Skeletal muscle cell (primary cell): ENCODE measurements at regions not wholly inside any gene's neighbourhood (a gene's known extent, or its start where the extent isn't known, plus 50 kb on each side); places are given as distances from the start of the nearest gene placed in this dataset.
"Not testable (repeated sequence)": the region's sequence is repeated elsewhere in the genome, so short reads cannot be mapped to it uniquely, and the experiment has no call there.

Experiments used
- DNase-seq: peaks from one replicate; pipeline ENCODE4 v3.0.0-alpha.2; 2010; ENCODE audit warnings: low read depth
- H3K4me3 ChIP-seq: 2 replicates; pipeline ENCODE4 v1.5.1; 2011; ENCODE audit warnings: low read depth, mild to moderate bottlenecking, control low read depth, low read length, moderate library complexity

DNA sequence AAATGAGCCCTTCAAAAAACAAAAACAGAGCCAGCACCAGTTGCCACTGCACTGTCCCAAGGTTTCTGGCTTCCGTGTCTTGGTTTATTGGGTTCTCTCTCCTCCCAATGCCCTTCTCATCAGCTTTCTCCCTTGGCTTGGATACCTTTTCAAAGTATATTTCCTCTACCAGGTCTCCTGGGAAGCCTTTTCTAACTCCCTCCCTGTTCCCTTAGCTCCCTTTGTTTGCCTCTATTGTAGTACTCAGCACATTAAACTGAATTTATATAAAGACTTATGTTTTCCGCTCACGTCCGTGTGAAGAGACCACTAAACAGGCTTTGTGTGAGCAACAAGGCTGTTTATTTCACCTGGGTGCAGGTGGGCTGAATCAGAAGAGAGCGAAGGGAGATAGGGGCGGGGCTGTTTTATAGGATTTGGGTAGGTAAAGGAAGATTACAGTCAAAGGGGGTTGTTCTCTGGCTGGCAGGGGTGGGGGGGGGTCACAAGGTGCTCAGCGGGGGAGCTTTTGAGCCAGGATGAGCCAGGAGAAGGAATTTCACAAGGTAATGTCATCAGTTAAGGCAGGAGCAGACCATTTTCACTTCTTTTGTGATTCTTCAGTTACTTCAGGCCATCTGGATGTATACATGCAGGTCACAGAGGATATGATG is 89.7 kb upstream of the DNAH14 start:
- not testable (repeated sequence) for H3K4me3 ChIP-seq, DNase-seq

DNA sequence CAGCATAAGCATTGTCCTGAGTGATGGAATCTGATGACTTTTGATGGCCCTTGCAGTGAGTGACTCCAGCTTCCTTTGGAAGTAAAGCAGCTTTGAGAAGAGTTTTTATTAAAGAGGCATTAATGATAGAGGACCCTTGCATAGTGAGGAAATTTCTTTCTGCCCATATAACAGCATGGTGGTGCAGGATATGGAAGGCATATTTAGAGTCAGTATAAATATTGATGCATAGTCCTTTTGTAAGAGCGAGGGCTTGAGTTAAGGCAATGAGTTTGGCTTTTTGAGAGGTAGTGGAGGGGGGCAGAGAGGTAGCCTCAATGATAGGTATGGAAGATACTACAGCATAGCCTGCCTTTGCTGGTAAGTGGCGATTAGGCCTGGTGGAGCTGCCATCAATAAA is 87.7 kb upstream of the DNAH14 start:
- H3K4me3 ChIP-seq, DNase-seq: not testable (repeated sequence)

DNA sequence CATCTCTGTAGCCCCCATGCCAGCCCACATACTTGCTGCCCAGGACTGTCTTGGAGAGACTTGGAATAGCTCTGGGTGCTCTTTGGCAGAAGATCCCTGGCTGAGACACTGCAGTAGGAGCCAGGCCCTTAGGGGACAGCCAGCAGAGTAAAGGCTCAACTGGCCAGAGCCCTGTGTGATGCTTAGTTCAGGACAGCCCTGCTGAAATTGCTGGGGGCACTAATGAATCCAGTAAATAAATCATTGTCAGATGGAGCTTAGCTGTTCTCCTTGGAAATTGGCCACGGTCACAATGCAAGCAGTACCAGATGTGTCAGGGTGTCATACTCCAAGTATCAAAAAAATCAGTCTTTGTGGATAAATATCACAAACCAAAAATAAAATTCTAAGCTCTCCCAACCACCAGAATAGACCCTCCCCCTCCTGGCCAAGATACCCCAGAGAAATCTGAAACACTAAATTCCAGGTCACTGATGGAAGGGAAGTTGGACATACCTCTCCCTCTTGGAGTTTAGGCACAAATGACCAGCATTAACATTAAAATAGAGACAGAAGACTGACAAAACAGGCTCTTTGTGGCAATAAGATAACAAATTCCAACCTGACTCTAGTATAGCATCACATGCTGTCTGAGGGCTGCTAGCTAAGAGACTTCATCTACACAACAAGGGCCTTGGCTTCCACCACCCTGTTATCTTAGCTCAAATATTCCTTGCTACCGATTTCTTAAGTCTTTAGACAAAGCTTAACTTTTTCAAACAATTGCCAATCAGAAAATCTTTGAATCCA is 83.2 kb upstream of the DNAH14 start:
- H3K4me3 ChIP-seq = no peak overlapping the region
- DNase-seq = no peak

DNA sequence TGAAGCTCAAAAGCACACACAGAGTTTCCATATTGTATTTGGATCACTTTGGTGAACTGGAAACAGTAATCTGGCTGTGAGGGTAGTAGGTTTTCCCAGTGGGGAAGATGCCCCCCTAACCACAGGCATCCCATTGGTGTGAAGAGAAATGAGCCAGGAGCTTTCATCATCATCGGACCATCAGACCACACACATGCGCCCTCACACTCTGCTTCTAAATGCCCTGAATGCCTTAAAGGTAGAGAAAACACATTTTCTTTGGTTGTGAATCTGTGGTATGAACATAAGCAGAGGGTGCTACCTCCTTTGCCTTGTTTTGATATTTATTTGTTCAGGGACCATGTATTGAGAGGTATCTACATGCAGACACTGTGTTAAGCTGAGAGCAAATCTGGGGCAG is 79.0 kb upstream of the DNAH14 start:
- H3K4me3 ChIP-seq = no peak overlapping the region
- no peak for DNase-seq

DNA sequence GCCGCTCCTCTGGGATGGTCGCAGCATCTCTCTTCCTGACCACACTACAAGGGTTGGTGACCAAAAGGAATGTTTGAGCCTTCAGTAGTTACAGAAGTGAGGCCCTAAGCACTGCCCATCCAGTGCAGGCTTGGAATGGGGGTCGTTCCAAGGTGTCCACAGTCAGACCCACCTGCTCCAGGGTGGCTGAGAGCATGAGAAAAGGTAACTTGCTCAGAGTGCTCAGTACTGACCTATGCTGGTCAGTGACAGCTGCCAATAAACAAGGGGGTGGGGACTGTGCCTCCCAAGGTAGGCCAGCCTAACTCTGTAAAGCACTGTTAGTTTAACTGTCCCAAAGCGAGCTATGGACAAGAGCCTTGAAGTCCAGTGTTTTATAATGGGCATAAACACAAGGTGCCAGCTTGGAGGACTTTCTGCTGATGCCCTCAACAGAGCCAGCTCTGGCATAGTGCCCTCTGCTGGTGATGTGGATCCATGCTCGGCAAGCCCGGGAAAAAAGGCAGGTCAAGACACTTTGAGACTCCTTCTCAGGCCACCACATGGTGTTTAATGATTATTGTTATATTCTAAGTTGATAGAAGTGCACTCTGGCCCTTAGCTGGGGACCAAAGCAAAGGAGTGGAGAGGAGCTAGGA is 78.1 kb upstream of the DNAH14 start:
- no peak for DNase-seq
- no peak overlapping the region for H3K4me3 ChIP-seq

DNA sequence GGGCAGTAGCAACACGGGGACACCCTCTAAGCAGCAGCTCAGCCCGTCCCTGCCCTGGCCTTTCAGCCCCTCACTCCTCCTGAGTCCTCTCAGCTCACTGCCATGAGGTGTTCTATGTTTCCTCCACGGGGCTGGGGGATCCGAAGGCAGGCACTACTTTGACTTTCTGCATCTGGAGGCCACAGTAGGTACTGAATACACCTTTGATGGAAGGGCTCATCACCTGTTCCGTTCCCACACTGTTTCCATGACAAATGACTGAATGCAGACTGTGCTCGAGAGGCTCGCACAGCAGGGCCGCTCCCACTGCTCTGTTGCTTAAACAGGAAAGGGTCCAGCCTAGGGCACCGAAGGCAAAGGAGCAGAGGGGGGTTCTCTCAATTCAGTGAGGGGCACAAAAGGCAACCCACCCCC is 77.6 kb upstream of the DNAH14 start:
- no peak for DNase-seq
- no peak overlapping the region for H3K4me3 ChIP-seq

DNA sequence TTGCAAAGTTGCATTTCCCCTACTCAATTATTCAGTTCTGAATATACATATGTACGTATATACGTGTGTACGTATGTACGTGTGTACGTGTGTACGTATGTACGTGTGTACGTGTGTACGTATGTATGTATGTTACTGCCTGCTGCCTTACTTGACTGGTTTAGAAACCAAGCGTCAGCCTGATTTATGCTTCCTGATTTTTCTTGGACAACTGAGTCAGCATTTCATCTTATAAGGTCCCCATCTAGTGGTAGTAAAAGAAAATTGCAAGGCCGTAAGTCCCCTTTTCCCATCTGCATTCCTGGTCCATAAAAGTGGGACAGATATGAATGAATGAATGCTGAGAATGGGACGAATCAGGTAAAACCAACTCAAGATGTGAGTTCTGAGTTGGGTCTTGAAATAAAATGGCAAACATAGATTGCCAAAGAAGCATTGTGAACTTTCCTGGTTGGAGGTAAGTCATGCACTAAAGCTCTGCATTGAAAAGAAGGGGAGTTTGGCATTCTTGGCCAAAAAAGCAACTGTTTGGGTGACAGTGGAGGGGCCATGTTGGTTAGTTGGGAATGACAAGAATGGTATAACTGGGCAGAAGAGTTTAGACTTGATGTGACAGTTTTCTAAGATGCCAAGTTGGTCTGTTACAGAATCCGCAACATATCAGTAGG is 76.4 kb upstream of the DNAH14 start:
- H3K4me3 ChIP-seq = no peak overlapping the region
- DNase-seq = no peak

DNA sequence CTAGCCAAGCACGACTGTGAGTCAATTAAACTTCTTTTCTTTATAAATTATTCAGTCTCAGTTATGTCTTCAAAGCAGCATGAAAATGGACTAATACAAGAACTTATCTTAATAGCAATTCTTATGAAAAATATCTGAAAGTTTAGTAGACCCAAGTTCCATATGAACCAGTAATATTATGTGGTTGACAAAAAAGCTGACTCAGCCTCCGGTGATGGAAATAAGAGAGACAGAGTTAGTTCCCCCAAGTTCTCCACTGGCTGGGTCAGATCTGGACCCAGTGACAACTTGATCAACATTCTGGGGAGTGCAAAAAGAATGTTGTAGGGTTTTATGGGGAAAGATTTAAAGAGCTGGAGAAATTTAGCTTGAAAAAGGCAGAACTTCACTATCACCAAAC is 72.5 kb upstream of the DNAH14 start:
- no peak for DNase-seq
- H3K4me3 ChIP-seq = no peak overlapping the region

DNA sequence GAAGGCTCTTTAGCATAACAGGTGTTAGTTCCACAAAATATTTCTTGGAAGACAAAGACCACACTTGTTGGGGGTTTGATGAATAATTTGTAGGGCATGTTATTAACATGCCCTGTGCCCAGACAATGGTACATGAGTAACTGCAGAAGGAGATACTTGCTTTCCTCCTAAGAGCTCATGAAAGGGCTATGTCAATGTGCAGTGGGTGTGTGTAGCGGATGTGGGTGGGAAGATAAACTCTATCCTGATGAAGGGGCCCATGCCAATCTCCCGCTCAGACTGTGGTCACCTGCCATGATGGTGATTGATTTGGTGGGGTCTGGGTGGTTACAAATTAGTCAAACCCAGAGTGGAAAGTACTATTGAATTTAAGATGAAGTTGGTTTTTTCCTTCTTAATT is 69.8 kb upstream of the DNAH14 start:
- no peak for DNase-seq
- H3K4me3 ChIP-seq = no peak overlapping the region

DNA sequence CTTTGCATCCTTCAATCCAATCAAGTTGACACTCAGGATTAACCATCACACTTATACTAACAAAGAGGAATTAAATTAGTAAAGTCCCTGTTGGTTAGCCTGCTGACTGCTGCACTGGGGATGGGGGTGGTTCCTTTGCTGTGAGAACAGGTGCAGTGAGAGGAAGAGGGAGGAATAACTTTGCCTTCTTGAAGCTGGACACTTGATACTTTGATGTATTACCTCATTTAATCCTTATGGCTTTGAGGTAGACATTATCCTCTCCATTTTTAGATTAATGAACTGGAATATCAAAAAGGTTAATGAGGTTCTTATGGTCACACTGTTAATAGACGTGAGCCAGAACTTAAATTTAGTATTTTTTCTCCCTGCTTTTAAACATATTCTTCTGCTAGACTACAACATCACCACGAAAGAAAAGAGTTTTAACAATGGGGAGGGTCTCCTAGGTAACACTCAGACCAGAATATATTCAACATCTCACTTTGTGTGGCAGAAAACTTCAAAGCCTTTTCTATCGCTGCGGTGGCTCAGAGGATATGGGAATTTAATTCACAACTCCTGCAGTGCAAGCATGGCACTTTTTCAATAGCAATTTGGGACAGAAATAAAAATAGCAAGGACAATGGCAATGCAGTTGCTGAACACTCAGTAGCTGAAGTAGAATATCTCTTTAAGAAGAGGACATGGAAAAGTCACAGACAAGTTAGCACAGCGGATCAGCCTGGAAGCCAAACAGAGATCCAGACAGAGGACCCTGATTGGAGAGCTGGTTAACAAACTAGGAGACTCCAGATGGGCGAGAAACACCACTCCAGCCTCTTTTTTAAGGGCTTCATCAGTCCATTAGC is 68.8 kb upstream of the DNAH14 start:
- no peak overlapping the region for H3K4me3 ChIP-seq
- no peak for DNase-seq

DNA sequence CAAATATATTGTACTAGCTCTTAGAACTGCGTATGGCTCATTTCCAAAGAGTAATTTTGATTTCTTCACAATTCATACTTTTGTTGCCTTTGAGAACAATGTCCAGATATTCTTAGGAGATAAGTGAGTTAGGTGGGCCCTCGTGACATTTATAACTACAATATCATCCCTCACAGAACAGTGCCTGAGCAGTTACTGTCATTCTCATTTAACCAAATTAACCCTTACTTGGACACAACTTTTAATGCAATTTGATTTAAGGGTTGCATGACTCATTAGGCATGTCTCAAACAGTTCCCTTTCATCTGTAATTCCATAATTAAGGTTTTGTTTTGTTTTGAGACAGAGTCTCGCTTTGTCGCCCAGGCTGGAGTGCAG is 68.1 kb upstream of the DNAH14 start:
- H3K4me3 ChIP-seq = no peak overlapping the region
- no peak for DNase-seq

DNA sequence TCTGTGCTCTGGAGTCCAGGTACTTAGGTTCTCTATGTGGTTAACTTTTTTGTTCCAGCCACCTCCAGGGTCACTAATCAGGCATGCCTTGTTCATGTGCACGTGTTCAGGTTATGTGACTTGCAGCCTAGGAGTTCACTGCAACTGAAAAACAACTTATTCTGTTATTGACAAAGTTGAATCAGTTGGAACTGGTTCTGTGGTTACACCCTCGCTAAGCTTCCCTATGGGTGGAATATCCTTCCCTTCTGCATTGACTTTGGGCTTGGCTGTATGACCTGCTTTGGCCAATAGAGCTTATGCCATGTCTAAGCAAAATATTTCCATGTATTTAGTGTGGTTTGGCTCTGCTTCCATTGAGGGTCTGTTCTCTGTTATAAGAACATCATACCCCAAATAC is 66.0 kb upstream of the DNAH14 start:
- no peak overlapping the region for H3K4me3 ChIP-seq
- DNase-seq = no peak

DNA sequence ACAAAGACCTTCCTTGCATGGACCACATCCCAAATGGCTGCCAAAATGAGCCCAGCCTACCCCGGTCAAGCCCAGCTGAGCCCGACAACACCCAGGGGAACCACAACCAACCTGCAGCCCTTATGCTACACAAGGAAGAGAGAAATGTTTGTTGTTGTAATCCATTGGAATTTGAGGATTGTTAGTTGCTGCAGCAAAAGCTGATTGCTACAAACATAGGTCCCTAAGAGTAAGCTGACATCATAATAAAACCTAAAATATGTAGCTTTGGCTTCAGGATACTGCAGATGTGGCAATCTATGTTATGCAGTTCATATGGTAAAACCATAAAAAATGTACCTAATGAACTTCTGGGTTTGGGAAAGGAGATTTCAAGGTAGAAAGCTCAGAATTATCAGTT is 65.5 kb upstream of the DNAH14 start:
- no peak overlapping the region for H3K4me3 ChIP-seq
- DNase-seq = no peak

DNA sequence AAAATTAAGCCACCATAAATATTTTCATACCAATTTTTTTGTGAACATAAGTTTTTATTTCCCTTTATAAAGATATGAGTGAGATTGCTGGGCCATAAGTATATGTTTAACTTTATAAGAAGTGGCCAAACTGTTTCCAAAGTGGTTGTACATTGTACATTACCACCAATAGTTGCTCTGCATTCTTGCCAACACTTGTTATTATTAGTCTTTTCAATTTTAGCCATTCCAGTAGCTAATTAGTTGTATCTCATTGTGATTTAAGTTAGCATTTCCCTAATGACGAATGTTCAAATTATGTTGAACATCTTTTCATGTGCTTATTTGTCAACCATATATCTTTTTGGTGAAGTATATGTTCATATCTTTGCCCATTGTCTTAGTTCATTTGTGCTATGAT is 64.0 kb upstream of the DNAH14 start:
- DNase-seq = no peak
- no peak overlapping the region for H3K4me3 ChIP-seq

DNA sequence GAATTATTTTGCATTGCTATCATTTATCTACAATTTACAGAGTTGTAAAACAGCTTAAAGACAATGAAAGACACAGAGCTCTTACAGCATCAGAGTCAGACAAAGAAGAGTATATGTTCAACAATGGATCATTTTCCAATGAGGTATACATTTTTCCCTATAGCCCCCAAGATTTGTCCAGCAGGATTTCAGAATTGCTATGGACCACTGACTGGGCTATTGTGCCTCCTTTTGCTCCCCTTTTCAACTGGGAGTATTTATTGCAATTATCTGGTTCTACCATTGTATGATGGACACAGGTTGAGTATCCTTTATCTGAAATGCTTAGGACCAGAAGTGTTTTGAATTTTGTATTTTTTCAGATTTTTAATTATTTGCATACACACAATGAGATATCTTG is 62.5 kb upstream of the DNAH14 start:
- DNase-seq = no peak
- no peak overlapping the region for H3K4me3 ChIP-seq

DNA sequence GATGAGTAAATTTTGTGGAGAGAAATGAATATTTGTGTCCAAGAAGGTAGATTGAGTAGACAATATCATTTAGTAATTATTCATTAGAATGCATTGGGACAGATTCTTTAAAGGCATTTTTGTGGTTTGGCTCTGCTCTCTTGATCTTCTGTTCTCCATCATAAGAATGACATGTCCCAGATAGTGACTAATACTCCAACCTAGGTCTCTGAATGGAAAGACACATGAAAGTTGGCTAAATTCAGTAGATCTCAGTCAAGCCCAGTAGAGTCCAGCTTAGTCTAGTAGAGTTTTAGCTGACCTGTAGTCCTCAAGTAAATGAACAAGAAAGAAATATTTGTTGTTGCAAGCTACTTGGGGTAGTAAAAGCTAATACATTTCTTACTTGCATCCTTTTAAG is 61.8 kb upstream of the DNAH14 start:
- H3K4me3 ChIP-seq = no peak overlapping the region
- no peak for DNase-seq

DNA sequence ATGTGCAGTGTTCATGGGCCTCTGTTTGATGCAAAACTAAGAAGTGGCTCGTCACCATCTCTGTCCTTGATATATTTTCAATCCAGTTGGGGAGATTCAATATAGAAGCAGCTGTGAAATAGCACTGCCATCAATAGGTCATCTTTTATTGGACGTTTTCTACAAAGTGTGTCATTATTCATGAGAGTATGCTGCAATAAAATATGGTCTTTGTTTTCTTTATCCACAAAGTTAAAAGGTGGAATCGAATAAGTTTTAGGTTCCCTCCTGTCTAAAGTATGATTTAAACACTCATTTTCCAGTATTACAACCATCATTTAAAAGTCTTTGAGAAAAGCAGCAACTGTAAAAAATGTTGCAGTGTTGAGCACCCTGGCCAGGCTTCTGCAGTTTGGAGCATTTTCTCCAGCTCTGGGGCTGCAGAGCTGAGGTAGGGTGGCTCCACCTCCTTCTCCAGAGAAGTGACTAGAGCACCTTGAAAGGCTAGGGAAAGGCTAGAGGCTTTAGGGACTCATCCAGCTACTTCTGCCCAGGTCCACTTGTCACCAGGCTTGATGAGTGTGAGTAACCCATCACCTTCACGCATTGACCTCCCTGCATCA is 56.5 kb upstream of the DNAH14 start:
- no peak overlapping the region for H3K4me3 ChIP-seq
- no peak for DNase-seq

DNA sequence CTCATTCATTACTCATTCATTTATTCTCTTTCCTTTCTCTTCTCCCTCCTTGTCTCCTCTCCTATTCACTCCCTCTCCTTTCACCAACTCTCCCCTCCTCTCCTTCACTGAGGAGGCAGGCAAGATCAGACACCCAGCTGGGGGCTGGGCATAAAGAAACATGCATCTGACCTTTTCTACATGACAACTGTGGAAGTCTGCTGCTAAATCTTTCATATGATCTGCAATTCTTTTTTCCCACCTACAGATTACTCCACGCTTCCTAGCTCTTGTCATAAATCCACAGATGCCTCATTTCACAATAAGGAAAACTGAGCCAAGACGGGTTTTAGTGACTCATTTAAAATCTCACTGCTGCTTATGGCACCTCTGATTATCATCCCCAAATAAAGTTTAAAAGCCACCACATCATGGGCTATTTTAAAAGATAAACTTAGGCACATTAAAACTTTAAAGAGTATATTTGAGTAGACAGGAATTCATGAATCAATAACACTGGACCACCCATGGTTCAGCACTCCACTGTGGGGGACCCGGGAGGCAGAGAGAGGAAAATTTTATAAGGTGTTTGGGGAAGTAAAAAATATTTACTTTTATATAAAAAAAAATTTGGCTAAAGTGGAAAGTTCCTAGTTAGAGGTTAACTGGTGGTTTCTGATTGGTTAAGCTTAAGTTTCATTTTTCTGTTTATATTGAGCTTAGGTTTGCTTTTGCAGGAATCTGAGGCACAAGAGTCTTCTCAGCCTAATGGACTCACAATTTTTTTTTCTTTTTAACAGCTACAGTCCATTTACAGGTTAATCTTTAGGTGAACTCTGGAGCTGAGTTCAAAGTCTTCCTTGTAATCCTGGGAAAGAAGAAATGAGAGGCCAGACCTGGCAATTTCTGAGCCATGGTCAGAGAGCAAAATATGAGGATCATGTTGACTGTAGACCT is 55.8 kb upstream of the DNAH14 start:
- no peak overlapping the region for H3K4me3 ChIP-seq
- peak; percentile 53 for DNase-seq
